NCI-H146 (cell line): ENCODE measurements at regions not wholly inside any gene's neighbourhood (a gene's known extent, or its start where the extent isn't known, plus 50 kb on each side); places are given as distances from the start of the nearest gene placed in this dataset.

Experiments
- DNase-seq: peaks from one replicate; lab custom pipeline; 2025; lab: John Stamatoyannopoulos, UW

DNA sequence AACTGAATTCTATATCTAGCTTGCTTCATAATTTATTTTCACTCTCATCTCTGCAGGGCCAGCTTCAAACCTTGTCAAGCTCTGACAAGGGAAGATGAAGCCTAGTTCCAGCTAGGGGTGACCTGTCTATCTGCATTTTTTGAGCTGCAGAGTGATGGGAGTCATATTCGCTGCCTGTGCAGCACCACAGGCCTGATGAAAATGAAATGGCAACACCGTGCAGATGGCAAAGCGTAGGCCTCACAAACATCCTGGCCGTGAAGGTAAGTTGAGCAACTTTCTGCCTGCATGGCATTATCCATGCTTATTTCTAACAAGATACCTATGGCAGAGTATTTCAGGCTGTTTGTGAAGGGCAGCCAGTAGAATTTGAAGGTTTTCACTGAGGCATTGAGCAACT lies 86.4 kb upstream of the C1QTNF9B start:
- DNase-seq: no peak

DNA sequence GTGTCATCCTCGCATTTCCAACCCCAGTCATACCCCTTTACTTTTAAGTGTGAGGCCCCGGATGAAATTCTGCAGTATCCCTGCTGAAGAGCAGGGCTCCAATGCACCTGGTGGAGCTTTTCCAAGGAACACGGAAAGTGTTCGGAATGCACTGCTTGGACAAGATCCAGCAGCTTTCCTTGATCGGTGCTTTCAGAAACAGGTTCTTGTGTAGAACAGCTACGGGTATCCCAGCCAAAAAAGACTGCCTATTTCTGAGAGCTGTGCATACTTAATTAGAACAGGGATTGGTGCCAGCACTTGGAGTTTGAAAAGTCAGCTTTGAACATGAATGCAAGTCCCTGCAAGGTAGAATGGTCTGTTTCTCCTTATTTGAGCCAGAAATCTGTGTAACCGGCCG lies 87.2 kb upstream of the C1QTNF9B start:
- DNase-seq: no peak

DNA sequence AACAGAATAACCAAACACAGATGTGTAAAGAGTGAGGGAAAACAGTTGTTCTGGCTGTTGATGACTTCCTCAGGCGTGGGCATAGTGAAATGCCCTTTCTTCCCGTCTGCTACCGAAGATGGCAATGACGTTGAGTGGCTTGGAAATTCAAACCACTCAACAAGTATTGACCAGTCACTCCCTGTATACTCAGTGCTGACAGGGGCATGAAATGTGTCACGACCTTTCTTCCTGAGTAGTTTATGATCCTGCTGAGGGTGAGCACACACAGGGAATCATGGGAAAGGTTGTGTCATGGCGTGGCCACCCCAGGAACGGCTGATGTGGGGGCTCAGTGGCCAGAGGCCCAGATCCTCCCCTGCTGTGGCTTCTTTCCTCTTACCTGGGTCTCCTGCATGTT lies 87.8 kb upstream of the C1QTNF9B start:
- no peak for DNase-seq

DNA sequence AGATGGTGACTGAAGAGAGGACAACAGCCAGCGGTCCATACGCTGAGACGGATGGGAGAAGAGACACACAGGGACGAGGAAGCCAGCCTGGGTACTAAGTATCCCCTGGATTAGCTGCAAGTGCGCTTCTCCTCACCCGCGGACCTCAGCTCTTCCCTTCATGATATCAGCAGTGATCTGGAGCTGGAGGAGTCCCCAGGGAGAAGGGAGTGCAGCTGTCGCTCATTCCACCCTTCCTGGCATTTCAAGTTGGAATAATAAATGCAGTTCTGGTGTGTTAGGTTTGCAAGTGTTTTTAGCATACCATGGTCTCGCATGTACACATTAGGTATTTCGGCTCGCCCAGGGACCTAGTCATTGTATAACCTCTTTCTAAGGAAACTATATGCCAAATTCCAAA lies 88.5 kb upstream of the C1QTNF9B start:
- DNase-seq: no peak

DNA sequence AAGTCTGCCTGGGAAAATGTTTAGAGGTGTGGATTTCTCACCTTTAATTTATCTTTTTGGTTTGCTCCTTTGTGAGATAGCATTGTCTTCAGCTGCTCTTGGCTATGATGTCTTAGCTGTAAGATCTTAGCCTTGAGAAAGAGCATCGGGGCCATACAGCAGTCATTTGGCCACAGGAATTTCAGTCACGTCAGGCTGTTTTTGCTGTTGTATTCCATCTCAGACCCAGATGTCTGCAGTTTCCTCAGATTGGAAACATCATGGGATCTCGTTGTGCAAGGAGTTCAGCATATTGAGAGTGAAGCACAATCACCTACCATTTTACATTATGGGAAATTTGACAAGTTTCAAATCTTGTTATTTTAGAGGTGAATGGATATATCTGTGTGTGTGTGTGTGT lies 89.3 kb upstream of the C1QTNF9B start:
- DNase-seq: no peak

DNA sequence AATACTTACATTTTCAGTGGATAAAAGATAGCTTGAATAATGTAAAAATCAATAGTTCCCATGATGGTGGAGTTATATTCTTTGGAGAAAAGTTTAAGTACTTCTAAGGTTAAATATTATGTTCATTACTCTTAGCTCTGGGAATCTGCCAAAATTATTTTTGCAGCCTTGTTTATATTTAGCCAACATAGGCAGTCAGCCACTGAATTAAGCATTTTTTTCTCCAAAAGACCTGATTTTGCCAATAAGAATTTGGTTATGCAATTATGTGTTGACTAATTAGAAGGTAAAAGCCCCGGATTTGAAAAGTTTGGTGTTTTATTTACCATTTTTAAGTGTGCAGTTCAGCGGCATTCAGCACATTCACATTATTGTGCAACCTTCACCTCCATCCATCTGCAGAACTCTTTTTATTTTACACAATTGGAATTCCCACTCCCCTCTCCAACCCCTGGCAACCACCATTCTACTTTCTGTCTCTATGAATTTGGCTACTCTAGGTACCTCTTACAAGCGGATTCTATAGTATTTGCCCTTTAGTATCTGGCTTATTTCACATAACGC lies 90.1 kb upstream of the C1QTNF9B start:
- DNase-seq: no peak

DNA sequence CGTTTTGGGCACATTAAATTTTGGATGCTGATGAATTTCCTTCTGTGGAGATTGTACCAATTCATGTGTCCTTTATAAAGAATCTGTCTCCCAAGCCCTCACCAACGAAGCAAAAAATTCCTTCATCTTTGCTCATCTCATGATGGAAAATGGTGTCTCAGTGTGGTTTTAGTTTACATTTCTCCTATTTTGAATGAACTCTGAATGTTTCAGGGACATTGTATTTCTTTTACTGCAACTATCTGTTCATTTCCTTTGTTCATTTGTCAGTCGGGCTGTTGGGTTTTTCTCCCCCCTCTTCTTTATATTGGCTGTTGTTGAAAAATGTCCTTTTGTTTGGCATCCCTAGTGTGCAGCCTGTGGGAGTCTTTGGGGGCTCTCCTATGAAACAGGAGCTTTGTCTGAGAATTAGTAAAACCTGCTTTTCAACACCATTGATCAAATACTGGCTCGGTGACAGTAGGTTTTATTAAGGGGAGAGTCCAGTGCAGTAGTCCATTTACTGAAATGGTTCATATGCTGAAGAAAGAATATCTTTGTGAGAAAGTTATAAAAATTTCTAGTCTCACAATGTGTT lies 91.3 kb upstream of the C1QTNF9B start:
- DNase-seq: no peak

DNA sequence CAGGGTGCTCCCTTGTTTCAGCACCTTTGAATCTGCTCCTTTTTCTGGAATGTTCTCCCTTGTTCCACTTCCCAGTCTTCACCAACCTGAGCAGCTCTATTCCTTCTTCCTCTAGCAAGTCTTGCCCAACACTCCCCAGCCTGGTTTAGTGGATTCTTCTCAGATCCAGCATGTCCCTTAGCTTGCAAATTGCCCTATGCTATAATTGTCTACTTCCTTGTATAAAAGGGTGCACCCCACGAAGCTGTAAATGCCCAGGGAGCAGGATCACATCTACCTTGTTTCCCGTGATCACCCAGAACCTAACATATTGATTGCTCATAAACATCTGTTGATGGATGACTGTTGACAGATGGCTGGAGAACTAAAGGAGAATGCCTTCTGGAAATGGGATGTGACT lies 93.2 kb upstream of the C1QTNF9B start:
- DNase-seq: peak; percentile 22

DNA sequence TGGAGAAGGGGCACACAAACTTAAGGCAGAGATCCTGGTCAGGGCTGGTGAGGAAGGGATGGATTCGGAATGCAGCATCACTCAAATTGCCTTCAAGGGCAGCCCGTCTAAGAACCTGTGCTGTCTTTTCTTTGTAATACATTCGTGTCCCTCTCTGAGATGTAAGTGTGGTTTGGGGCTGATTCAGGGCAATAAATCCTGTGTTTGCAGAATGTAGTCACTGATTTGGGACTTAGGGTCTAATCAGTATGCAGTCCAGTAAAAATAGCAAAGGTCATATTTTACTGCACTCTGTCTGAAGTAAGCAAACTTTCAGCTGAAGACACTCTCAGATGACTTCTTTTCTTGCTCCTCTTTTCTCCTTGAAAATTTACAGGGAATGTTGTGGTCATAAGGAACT lies 93.8 kb upstream of the C1QTNF9B start:
- no peak for DNase-seq

DNA sequence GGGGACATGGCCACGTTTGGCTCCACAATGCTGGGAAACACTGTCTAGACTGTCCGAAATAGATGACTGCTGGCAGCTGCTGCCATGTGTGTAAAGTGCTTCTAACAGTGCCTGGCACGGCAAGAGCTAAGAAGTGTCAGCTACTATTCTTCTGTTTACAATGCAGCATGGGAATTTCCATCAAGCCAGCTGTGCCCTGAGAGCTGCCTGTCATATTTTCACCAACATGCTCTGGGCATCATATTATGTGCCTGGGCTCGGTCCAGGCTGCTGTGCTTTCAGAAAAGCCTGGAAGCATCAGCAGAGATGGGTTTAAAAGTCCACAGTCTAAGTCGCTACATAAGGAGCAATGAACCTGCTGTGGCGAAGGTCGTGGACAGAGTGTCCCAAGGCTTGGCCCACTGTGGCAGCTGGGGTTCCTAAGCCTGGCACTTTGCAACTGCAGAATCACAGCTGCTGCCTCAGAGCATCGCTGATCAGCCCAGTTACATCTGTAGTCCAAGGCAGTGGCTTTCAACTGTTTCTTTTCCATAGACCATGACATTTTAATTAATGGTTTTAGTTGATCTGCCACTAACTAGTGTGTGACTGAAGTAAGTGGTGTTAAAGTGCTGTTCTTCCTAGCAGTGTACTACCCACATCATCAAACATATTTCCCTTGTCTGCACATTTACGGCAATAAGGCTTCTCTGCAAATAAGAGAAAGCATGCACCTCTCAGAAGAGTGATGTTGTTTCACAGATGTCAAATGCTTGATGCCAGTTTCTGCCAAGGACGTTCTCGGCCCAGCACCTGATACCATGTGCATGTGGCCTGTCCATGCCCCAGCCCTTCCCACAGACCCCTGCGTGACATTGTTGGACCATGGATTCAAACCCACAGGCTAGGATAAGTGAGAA lies 95.7 kb upstream of the C1QTNF9B start:
- no peak for DNase-seq

DNA sequence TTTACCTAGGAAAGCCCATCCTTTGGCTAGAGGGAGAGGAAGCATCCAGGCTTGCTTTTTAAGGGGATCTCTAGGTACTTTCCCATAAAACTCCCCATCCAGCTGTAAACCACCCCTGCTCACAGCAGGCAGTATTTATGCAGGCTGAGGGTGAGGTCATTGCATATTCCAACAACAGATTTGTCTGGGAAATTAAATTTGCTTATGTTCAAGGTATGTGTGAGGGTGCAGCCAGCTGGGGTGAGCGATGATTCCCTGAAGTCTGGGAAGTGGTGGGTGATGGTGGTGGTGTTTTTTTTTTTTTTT lies 96.3 kb upstream of the C1QTNF9B start:
- no peak for DNase-seq

DNA sequence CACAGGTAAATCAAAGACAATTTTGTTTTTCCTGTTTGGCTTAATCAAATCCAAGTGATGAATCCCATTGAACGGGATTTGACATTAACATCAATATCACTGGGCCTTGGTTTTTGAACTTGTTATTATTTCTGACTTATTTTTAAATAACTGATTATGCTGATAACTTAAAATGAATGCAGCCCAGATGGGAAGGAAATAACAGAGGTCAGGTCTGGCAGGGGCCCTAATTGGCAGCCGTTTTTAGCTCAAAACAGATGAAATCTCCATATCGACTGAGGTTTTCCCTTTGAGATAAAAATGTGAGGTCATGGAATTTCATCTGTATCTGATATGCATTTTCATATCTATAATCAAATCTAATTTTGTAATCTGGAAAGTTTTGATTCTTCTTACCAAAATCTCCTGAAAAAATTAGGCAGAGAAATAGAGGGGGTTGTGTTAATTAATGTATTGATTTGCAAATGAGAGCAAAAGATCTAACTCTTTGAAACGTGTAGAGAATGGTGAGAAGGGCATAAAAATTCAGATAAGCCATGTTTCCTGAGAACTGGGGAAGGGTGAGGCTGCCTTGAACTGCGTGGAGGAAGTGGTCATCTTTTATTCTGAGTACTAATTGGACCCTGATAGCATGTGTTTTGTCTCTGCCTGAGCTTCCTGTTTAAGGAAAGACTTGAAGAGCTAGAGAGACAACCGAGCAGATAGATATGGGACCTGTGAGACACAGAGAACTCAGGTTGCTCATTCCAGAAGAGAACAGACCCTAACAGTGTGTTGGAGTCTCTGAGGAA lies 98.2 kb upstream of the C1QTNF9B start:
- DNase-seq: no peak

DNA sequence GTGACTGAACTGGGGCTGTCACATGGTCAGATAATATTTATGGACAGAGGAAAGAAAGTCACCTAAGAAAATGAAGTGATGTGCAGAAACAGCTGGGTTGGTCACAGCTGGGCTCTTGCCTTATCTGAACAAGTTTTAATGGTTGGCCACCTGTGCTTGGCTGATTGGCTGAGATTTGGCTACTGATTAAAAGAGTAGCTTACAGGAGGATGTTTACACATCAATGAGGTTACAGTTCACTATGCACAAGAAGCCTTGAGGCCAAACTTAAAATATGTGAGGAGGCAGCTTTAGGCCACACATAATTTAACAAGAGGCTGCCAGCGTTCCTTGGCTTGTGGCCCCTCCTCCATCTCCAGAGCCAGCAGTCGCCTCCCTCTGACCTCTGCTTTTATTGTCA lies 99.2 kb upstream of the C1QTNF9B start:
- DNase-seq: no peak

DNA sequence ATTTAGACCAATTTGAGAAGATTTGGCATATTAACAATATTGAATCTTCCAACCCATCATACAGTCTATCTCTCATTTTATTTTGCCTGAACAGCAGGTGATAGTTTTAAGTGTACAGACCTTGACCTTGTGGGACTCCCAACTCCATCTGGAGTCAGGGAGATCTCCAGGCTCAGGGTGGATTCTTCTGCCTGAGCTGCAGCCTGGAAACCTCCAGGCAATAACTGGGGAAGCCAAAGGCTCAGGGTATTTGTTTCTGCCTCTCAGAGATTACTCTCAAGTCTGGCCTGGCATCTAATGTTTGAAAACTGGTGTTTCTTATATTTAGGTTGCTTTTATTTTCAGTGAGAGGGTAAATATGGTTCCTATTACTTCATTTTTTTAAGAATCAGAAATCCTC lies 102.1 kb upstream of the C1QTNF9B start:
- DNase-seq: no peak

DNA sequence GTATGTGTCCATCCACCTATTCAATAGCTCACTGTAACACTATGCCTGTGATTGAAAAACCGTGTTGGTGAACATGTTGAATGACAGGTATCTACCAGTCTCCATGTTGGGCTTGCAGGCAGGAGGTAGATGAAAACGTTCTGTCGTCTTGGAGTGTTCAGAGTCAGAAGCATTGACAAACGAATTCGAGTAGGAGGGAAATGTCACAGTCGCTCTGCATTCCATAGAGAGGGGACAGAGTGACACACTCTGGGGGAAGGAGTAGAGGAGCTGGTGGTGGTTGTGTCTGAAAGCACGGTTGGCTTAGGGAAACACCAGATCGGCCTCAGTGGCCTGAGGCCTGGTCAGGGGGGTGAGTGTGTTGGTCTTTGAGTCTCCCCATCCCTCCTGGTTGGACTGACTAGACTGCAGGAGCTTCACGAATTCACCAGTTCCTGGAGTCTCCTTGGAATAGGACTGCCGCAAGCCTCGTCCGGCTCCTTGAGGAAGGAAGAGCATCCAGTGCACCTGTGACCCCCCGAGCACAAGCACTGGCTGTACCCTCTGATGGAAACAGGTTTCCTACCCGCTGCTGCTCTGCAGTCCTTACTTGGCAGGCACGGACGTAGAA lies 105.0 kb upstream of the C1QTNF9B start:
- no peak for DNase-seq

DNA sequence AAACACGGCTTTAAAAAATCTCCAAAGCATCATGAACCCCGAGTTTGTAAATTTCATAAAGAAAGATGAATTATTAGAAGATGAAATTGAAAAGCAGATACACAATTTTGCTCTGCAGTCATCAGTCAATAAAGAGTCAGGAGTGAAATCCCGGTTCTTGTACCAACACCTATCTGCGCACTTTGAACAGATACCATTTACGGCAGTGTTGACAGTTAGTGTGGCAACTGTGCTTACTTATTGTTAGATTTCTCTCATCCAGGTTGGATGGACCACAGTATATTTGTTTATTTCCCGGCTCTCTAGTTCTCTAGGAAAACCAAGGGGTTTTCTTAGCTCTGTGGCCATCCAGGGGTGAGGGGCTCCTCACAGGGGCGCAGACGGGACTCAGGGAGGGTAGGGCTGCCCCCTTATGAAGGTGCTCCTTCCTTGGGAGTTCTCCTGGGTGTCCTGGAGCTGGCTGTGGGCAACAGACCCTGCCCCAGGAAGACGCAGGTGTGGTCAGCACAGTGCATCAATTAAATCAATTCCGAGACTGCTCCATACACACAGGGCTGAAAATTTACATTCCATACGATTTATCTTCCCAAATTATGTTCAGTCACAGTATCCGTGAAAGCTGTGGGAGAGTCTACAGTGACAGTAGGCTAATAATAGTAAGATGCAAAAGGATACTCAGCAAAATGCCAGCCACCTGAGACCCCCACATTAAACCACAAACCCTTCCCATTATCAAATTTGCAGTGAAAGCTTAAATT lies 107.0 kb upstream of the C1QTNF9B start:
- no peak for DNase-seq

DNA sequence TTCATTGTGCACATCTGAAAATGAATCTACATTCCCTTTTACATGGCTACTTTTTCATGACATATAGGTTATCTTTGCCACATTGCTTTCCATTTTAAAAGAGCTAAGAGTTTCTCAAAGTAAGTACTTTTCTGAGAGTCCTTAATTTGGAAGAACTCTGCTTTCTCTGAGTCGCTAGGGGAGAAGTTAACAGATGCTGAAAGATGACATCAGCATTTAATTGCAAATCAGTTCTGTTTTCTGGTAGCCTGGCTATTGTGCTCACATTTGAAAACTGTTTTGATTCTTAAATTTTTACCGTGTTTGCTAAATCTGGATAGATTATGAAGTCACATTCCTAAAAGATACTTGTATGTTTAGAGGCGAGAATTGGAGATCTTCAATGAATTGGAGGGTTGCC lies 107.7 kb upstream of the C1QTNF9B start:
- no peak for DNase-seq

DNA sequence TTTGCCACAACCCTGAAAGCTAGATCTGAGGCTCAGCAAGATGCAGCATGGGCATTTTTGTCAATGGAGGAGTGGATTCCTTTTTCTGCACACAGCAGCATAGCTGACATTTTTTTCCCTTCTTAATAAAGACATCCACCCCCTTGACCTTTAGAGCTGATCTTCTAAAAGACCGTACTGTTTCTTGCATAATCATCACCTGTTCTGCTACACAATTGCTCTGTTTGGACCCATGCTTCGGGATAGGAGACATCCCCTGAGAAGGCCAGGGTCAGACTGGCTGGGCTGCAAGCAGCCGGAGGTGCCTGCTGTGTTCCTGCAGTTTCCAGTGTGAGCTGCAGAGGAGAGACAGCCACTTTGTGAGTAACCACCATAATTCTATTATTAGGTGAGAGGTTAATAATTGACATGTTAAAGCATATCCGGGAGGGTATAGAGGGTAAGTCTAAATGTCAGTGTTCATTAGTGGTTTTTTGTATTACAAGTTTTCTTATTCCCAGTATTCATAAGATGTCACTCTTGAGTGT lies 108.5 kb upstream of the C1QTNF9B start:
- no peak for DNase-seq

DNA sequence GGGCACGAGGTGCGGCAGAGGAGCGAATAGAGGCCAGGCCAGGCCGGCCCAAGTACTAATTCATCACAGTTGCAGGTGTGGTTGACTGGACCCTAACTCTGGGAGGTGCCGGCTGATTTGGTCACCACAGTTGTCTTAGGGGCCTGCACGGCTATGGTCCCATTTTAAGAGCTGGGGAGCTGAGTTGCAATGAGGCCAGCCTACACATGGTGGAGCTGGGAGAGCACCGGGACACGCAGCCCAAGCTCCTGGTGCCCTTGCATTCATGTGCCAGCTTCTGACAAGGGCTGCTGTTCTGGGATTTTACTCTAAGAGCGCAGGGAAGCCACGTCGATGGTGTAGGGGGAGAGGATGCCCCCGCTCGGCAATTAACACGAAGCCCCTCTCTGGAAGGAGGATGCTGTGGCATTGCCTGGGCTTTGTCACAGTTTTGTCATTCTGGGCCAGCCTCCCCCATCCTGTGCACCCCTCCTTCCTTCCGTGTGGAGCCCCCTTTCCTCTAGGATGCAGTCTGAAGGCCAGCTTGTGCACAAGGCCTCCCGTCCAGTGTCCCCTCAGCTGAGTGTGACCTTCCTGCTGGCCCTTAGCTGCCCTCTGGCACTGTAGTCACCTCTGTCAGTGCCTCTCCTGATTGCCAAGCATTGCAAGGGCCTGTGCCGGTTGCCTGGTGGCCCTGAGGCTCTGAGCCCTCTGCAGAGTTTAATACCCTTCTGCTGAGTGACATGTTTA lies 109.4 kb upstream of the C1QTNF9B start:
- no peak for DNase-seq

DNA sequence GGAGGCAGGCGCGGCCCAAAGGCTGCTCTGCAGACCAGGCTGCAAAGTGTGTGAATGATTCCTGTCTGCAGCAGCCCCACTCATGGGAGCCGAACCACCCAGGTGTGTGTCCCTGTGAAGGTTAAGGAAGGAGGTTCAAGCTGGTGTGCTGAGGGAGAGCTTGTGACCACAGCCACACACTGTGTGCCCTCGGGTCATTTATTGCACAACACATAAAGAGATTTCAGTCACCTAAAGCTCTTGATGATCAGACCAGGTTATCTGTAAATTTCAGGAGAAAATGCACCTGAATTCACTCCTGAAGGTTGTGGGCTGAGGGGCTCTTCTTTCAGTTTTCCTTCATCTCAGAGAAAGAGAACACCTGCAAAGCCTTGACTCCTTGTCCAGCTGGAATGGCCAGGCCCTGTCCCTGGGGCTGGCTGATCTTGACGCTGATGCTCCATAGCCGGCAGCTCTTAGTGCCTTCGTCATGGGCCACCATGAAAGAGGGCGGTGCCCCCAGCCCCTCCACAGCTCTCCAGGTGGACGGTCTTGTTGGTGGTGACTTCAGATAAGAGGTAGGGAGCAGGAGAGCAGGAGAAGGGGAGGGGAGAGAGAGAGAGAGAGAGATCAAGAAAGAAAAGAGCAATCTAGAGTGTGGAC lies 110.8 kb upstream of the C1QTNF9B start:
- DNase-seq: no peak
